Neuronal stem cell (in vitro differentiated cells): ENCODE measurements at regions not wholly inside any gene's neighbourhood (a gene's known extent, or its start where the extent isn't known, plus 50 kb on each side); places are given as distances from the start of the nearest gene placed in this dataset.

ENCODE experiments used
- DNase-seq: peaks from one replicate; pipeline ENCODE4 v3.0.0-alpha.2; 2013; ENCODE audit warnings: low spot score
- H2AFZ ChIP-seq: one replicate; pipeline ENCODE4 v1.6.1; 2013; ENCODE audit warnings: mild to moderate bottlenecking, low read length, inconsistent platforms
- H2AK5ac ChIP-seq: 2 replicates; pipeline ENCODE4 v1.6.1; 2013; ENCODE audit warnings: low read depth, mild to moderate bottlenecking, inconsistent platforms, low read length, moderate library complexity, mixed read lengths
- H2BK120ac ChIP-seq: 2 replicates; pipeline ENCODE4 v1.6.1; 2013; ENCODE audit warnings: low read depth, mild to moderate bottlenecking, inconsistent platforms, low read length, moderate library complexity, mixed read lengths
- H2BK12ac ChIP-seq: one replicate; pipeline ENCODE4 v1.6.1; 2013; ENCODE audit warnings: low read length, inconsistent platforms
- H2BK15ac ChIP-seq: 2 replicates; pipeline ENCODE4 v1.6.1; 2013; ENCODE audit warnings: mild to moderate bottlenecking, low read length, inconsistent platforms, mixed read lengths
- H2BK5ac ChIP-seq: one replicate; pipeline ENCODE4 v1.6.1; 2013; ENCODE audit warnings: inconsistent platforms, mild to moderate bottlenecking, low read length, moderate library complexity
- H3K14ac ChIP-seq: one replicate; pipeline ENCODE4 v1.6.1; 2013; ENCODE audit warnings: low read length, inconsistent platforms
- H3K18ac ChIP-seq: 2 replicates; pipeline ENCODE4 v1.6.1; 2013; ENCODE audit warnings: low read length, inconsistent platforms
- H3K23ac ChIP-seq: 2 replicates; pipeline ENCODE4 v1.6.1; 2013; ENCODE audit warnings: low read depth, mild to moderate bottlenecking, mixed read lengths, low read length, inconsistent platforms; ENCODE audit not compliant: poor library complexity
- H3K27ac ChIP-seq: replicated peaks from 3 replicates; pipeline ENCODE4 v1.5.1; 2013; ENCODE audit warnings: low read length, inconsistent platforms
- H3K27me3 ChIP-seq, 3 experiments: 2 replicates each; pipeline ENCODE4 v1.6.1; 2013; ENCODE audit warnings: low read length in 3 of 3, mild to moderate bottlenecking in 2 of 3, inconsistent platforms in 1 of 3, low read depth in 1 of 3, mixed read lengths in 1 of 3, moderate library complexity in 1 of 3; ENCODE audit not compliant: control insufficient read depth in 3 of 3, insufficient read depth in 3 of 3
- H3K36me3 ChIP-seq, 2 donors: replicated peaks in 1 of 2; 2 replicates each; pipeline ENCODE4 v1.6.1; 2013; ENCODE audit warnings: low read length in 2 of 2; ENCODE audit not compliant: control insufficient read depth in 2 of 2, insufficient read depth in 2 of 2
- H3K4ac ChIP-seq: 2 replicates; pipeline ENCODE4 v1.6.1; 2013; ENCODE audit warnings: inconsistent platforms, mild to moderate bottlenecking, low read length, moderate library complexity
- H3K4me1 ChIP-seq, 2 donors: 1 replicate in 1 of 2; 2 replicates in 1 of 2; pipeline ENCODE4 v1.6.1; 2013; ENCODE audit warnings: low read length in 2 of 2, low read depth in 1 of 2; ENCODE audit not compliant: control insufficient read depth in 2 of 2, insufficient read depth in 1 of 2
- H3K4me2 ChIP-seq: one replicate; pipeline ENCODE4 v1.6.1; 2013; ENCODE audit warnings: mild to moderate bottlenecking, low read length, inconsistent platforms; ENCODE audit not compliant: insufficient read depth, poor library complexity, severe bottlenecking
- H3K4me3 ChIP-seq, 2 donors: 2 replicates each; pipeline ENCODE4 v1.5.1; 2013; ENCODE audit warnings: low read length in 2 of 2, mild to moderate bottlenecking in 2 of 2, inconsistent platforms in 1 of 2, moderate library complexity in 1 of 2
- H3K79me1 ChIP-seq: one replicate; pipeline ENCODE4 v1.6.1; 2013; ENCODE audit warnings: low read depth, mild to moderate bottlenecking, inconsistent platforms, low read length, moderate library complexity
- H3K9ac ChIP-seq: one replicate; pipeline ENCODE4 v1.6.1; 2013; ENCODE audit warnings: mild to moderate bottlenecking, low read depth, low read length, inconsistent platforms; ENCODE audit not compliant: poor library complexity
- H3K9me3 ChIP-seq, 2 donors: replicated peaks in 1 of 2; 2 replicates each; pipeline versions ENCODE3 to v1.6.1; 2013; ENCODE audit warnings: low read length in 2 of 2, mild to moderate bottlenecking in 2 of 2, inconsistent platforms in 1 of 2, low read depth in 1 of 2, mixed read lengths in 1 of 2, moderate library complexity in 1 of 2; ENCODE audit not compliant: control insufficient read depth in 2 of 2, insufficient read depth in 1 of 2
- H4K8ac ChIP-seq: one replicate; pipeline ENCODE4 v1.6.1; 2013; ENCODE audit warnings: low read depth, mild to moderate bottlenecking, inconsistent platforms, low read length, moderate library complexity
- H4K91ac ChIP-seq: one replicate; pipeline ENCODE4 v1.6.1; 2013; ENCODE audit warnings: low read length, low read depth, mild to moderate bottlenecking, inconsistent platforms; ENCODE audit not compliant: poor library complexity
- WGBS, 2 donors: extraction: QIAGEN DNeasy Blood & Tissue Kit; methylation state at CpG; one replicate each; pipeline ENCODE4 v1.1.7; 2013; ENCODE audit warnings: missing lambda C conversion rate in 2 of 2, mixed read lengths in 1 of 2; ENCODE audit not compliant: insufficient read length in 2 of 2, insufficient replicate concordance in 1 of 2; ENCODE audit errors: extremely low coverage in 2 of 2; 5-methylcytosine and 5-hydroxymethylcytosine counted together

GRCh38 chr6:56335726-56336125 lies 88.3 kb upstream of the COL21A1 start:
- peaks cover 0 to 3% (median 0%) of the 10 kb centered on the region in 3 experiments for H3K27me3 ChIP-seq
- DNase-seq = no peak
- H3K27ac ChIP-seq = no peak overlapping the region
- H3K4me2 ChIP-seq = no peak overlapping the region
- H2BK120ac ChIP-seq = no peak overlapping the region
- no CpG with 5 or more reads among the region's 1 CpG for WGBS, 2 donors
- no peak overlapping the region for H3K18ac ChIP-seq
- H3K4me1 ChIP-seq = no peaks in the 10 kb centered on the region
- no peak overlapping the region for H3K4me3 ChIP-seq
- no peaks in the 10 kb centered on the region for H3K79me1 ChIP-seq
- no peak overlapping the region for H4K8ac ChIP-seq
- no peak overlapping the region for H2BK15ac ChIP-seq
- no peak overlapping the region for H2AFZ ChIP-seq
- no peak overlapping the region for H2BK12ac ChIP-seq
- H3K23ac ChIP-seq = no peak overlapping the region
- no peak overlapping the region for H3K4ac ChIP-seq
- H4K91ac ChIP-seq = no peak overlapping the region
- H3K14ac ChIP-seq = no peak overlapping the region
- H3K9ac ChIP-seq = no peak overlapping the region
- no peak overlapping the region for H2AK5ac ChIP-seq
- no peak overlapping the region for H2BK5ac ChIP-seq
- H3K9me3 ChIP-seq = no peaks in the 10 kb centered on the region
- H3K36me3 ChIP-seq = no peaks in the 10 kb centered on the region

- H3K27ac ChIP-seq = no peak overlapping the region
Measured at GRCh38 chr6:56334937-56335336, 87.6 kb upstream of the COL21A1 start.

DNA sequence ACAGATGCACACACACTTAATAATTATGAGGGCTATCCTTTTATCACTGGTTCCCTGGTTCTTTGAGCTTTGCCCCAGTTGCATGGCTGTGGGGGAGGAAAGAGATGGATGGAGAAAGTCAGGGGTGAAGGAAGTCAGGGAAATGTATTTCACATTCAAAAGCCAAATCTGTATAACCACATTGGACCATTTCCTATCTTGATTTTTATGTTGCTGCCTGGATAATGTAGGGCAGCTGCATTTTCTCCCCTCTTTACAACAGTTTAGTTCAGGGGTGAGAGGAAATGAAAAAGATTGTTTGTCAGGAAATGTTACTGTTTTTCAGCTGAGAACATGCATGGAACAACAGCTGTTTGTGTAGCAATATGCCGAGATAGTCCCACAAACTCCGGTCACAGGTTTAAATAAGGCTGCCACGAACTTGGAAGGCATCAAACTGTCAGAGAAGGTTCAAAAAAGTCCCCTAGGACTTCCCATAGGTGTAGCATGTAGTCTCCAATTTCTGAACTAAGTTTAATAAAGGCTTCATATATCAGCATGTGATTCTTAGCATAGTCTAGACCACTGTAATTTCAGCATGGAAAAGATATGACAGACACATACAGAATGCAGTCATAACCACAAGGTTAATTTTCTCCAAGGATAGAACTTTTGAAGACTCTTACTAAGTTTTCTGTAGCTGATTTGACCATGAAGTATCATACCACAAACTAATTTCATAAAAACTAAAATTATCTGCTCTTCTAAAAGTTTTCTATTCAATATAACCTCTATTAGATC lies 82.1 kb upstream of the COL21A1 start:
- Histone ChIP-seq H2BK5ac (no peak overlapping the region), H2BK15ac (no peak overlapping the region)
- no CpG with 5 or more reads among the region's 3 CpGs for WGBS, 2 donors

More at GRCh38 chr6:56334937-56335336, 87.6 kb upstream of the COL21A1 start:
- Histone ChIP-seq H3K4me2 (no peak overlapping the region), H3K14ac (no peak overlapping the region), H2BK15ac (no peak overlapping the region), H2BK120ac (no peak overlapping the region), H3K79me1 (no peaks in the 10 kb centered on the region), H4K8ac (no peak overlapping the region), H3K9me3 (no peaks in the 10 kb centered on the region), H2AFZ (no peak overlapping the region), H3K4me3 (no peak overlapping the region), H2BK12ac (no peak overlapping the region), H3K4ac (no peak overlapping the region), H3K9ac (no peak overlapping the region), H3K18ac (no peak overlapping the region), H4K91ac (no peak overlapping the region), H3K36me3 (no peaks in the 10 kb centered on the region), H2AK5ac (no peak overlapping the region), H3K4me1 (no peaks in the 10 kb centered on the region), H2BK5ac (no peak overlapping the region), H3K27me3 (no peaks in the 10 kb centered on the region), H3K23ac (no peak overlapping the region)
- WGBS, 2 donors = no CpG with 5 or more reads among the region's 1 CpG
- DNase-seq = no peak

DNA sequence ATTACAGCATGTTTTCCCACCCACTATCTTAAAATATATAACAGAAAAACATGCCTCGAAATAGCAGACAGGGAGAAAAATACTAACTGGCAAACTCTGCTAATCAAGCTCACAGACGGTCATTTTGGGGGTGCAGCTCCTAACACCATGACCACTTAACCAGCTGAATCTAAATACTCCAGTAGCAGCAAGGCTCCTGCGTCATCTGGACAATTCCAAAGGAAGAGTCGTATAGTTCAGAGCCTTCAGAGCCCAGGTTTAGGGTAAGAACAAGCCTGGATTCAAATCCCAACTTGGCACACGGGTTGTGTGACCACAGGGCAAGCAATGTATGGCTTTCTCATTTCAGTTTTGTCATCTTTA lies 81.3 kb upstream of the COL21A1 start:
- no peak overlapping the region for H3K4me2 ChIP-seq
- H3K4me1 ChIP-seq = no peaks in the 10 kb centered on the region
- H3K36me3 ChIP-seq = no peaks in the 10 kb centered on the region
- no peak overlapping the region for H3K23ac ChIP-seq
- H3K18ac ChIP-seq = no peak overlapping the region
- H3K27ac ChIP-seq = no peak overlapping the region
- DNase-seq = no peak
- no peak overlapping the region for H3K9ac ChIP-seq
- H3K27me3 ChIP-seq = no peaks in the 10 kb centered on the region
- H2BK12ac ChIP-seq = no peak overlapping the region
- no peak overlapping the region for H4K8ac ChIP-seq
- H3K14ac ChIP-seq = no peak overlapping the region
- no peak overlapping the region for H2BK120ac ChIP-seq
- no peak overlapping the region for H2AK5ac ChIP-seq
- H3K9me3 ChIP-seq = no peaks in the 10 kb centered on the region
- H2AFZ ChIP-seq = no peak overlapping the region
- no CpG with 5 or more reads among the region's 5 CpGs for WGBS, 2 donors
- H3K4ac ChIP-seq = no peak overlapping the region
- H2BK15ac ChIP-seq = no peak overlapping the region
- no peak overlapping the region for H2BK5ac ChIP-seq
- H3K79me1 ChIP-seq = no peaks in the 10 kb centered on the region
- H3K4me3 ChIP-seq = no peak overlapping the region
- no peak overlapping the region for H4K91ac ChIP-seq

More for the DNA sequence above, 82.1 kb upstream of the COL21A1 start:
- Histone ChIP-seq H4K8ac (no peak overlapping the region), H4K91ac (no peak overlapping the region), H3K27me3 (no peaks in the 10 kb centered on the region), H3K18ac (no peak overlapping the region), H3K23ac (no peak overlapping the region), H2AK5ac (no peak overlapping the region), H3K4ac (no peak overlapping the region), H2BK12ac (no peak overlapping the region), H3K4me3 (no peak overlapping the region), H3K9ac (no peak overlapping the region), H2AFZ (no peak overlapping the region), H3K79me1 (no peaks in the 10 kb centered on the region), H3K36me3 (no peaks in the 10 kb centered on the region), H3K9me3 (no peaks in the 10 kb centered on the region), H3K14ac (no peak overlapping the region), H3K4me2 (no peak overlapping the region), H3K27ac (no peak overlapping the region), H2BK120ac (no peak overlapping the region), H3K4me1 (no peaks in the 10 kb centered on the region)
- no peak for DNase-seq
